Kidney (tissue), 13 donors: ENCODE measurements at regions not wholly inside any gene's neighbourhood (a gene's known extent, or its start where the extent isn't known, plus 50 kb on each side); places are given as distances from the start of the nearest gene placed in this dataset.
"Not testable (repeated sequence)": the region's sequence is repeated elsewhere in the genome, so short reads cannot be mapped to it uniquely, and the experiment has no call there.

Source experiments
- DNase-seq, 5 donors: peaks; one replicate each; pipeline ENCODE4 v3.0.0-alpha.2; 2013 to 2020
- FAIRE-seq: peaks from 2 replicates; lab custom pipeline; 2012; peaks lifted over from hg19 to GRCh38; lab: Jason Lieb, UNC
- H3K27ac ChIP-seq, 2 donors: one replicate each; pipeline ENCODE4 v1.7.0; 2013; ENCODE audit warnings: low read depth in 2 of 2, low read length in 2 of 2, inconsistent platforms in 1 of 2
- H3K27me3 ChIP-seq: one replicate; pipeline ENCODE4 v1.7.1; 2013; ENCODE audit warnings: low read length, inconsistent platforms; ENCODE audit not compliant: control insufficient read depth, insufficient read depth
- H3K36me3 ChIP-seq, 3 donors: one replicate each; pipeline versions ENCODE4 v1.7.0 to v1.7.1; 2013; ENCODE audit warnings: low read length in 3 of 3, control low read depth in 1 of 3, inconsistent platforms in 1 of 3; ENCODE audit not compliant: insufficient read depth in 3 of 3, control insufficient read depth in 2 of 3
- H3K4me1 ChIP-seq, 3 donors: one replicate each; pipeline versions ENCODE4 v1.7.0 to v1.7.1; 2013; ENCODE audit warnings: low read length in 3 of 3, inconsistent platforms in 1 of 3, low read depth in 1 of 3; ENCODE audit not compliant: control insufficient read depth in 2 of 3, insufficient read depth in 2 of 3
- H3K4me3 ChIP-seq, 3 donors: one replicate each; pipeline versions ENCODE4 v1.7.0 to v1.8.1; 2013; ENCODE audit warnings: low read length in 3 of 3, control low read depth in 1 of 3, inconsistent platforms in 1 of 3
- H3K9ac ChIP-seq, 3 donors: one replicate each; pipeline versions ENCODE4 v1.7.0 to v1.7.1; 2013; ENCODE audit warnings: low read length in 3 of 3, control low read depth in 1 of 3, inconsistent platforms in 1 of 3
- H3K9me3 ChIP-seq, 3 donors: one replicate each; pipeline versions ENCODE4 v1.7.0 to v1.7.1; 2013; ENCODE audit warnings: low read length in 3 of 3, control low read depth in 1 of 3, inconsistent platforms in 1 of 3; ENCODE audit not compliant: control insufficient read depth in 2 of 3, insufficient read depth in 1 of 3
- intact Hi-C: fragments of 100-400 bp; cut with DNase I; formaldehyde crosslinking; loops from one replicate; pipeline ENCODE4 v1.11.1; 2022
- TF ChIP-seq, protein P1 (sequence below): IDR thresholded peaks from 3 replicates; pipeline ENCODE4 v1.5.1; 2012; ENCODE audit warnings: mild to moderate bottlenecking, moderate library complexity, borderline replicate concordance; ENCODE audit not compliant: insufficient read depth; ENCODE audit errors: extremely low read depth
- donor health status: control.
- donor health status: control.
- donor health status: control.
- donor health status: control.
- donor health status: control.
- donor health status: DM: yes; HTN: yes; CAD: no.
- donor health status: Normal renal cell carcinoma (clear cell type).

GRCh38 chr16:35596467-35596866 is 2137.1 kb downstream of the TP53TG3F start:
- DNase-seq (no peak), FAIRE-seq (no peak)
- intact Hi-C loops, result no loop called here
- no peaks in the 10 kb centered on the region for H3K4me1 ChIP-seq
- no peaks in the 10 kb centered on the region for H3K27me3 ChIP-seq
- peaks cover 0 to 4% (median 0%) of the 10 kb centered on the region in 3 donors for H3K9me3 ChIP-seq
- no peak overlapping the region for H3K4me3 ChIP-seq
- H3K27ac ChIP-seq, result no peak overlapping the region
- H3K36me3 ChIP-seq, result no peaks in the 10 kb centered on the region
- no peak overlapping the region for H3K9ac ChIP-seq
- TF ChIP-seq, protein P1, sequence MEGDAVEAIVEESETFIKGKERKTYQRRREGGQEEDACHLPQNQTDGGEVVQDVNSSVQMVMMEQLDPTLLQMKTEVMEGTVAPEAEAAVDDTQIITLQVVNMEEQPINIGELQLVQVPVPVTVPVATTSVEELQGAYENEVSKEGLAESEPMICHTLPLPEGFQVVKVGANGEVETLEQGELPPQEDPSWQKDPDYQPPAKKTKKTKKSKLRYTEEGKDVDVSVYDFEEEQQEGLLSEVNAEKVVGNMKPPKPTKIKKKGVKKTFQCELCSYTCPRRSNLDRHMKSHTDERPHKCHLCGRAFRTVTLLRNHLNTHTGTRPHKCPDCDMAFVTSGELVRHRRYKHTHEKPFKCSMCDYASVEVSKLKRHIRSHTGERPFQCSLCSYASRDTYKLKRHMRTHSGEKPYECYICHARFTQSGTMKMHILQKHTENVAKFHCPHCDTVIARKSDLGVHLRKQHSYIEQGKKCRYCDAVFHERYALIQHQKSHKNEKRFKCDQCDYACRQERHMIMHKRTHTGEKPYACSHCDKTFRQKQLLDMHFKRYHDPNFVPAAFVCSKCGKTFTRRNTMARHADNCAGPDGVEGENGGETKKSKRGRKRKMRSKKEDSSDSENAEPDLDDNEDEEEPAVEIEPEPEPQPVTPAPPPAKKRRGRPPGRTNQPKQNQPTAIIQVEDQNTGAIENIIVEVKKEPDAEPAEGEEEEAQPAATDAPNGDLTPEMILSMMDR, result no peak

GRCh38 chr16:35598696-35599332 is 2139.4 kb downstream of the TP53TG3F start:
- Histone ChIP-seq H3K27ac (peak overlapping the region in 1 of 2 donors; percentile 34), H3K36me3 (no peaks in the 10 kb centered on the region), H3K27me3 (no peaks in the 10 kb centered on the region), H3K4me1 (peaks cover 0 to 6% (median 0%) of the 10 kb centered on the region in 3 donors), H3K4me3 (peak overlapping the region in 2 of 3 donors; percentile 21 to 54), H3K9ac (peak overlapping the region in 1 of 3 donors; percentile 29), H3K9me3 (no peaks in the 10 kb centered on the region)
- TF ChIP-seq, protein P1, result no peak
- intact Hi-C loops, result no loop called here
- FAIRE-seq (no peak), DNase-seq (no peak)

GRCh38 chr16:35599429-35600160 is 2140.2 kb downstream of the TP53TG3F start:
- H3K4me1 ChIP-seq, result peaks cover 0 to 6% (median 0%) of the 10 kb centered on the region in 3 donors
- intact Hi-C loops, result no loop called here
- TF ChIP-seq, protein P1, result no peak
- FAIRE-seq (no peak), DNase-seq (no peak)
- H3K9me3 ChIP-seq, result no peaks in the 10 kb centered on the region
- peak overlapping the region in 2 of 3 donors; percentile 3 to 54 for H3K4me3 ChIP-seq
- H3K9ac ChIP-seq, result no peak overlapping the region
- H3K36me3 ChIP-seq, result no peaks in the 10 kb centered on the region
- no peak overlapping the region for H3K27ac ChIP-seq
- H3K27me3 ChIP-seq, result no peaks in the 10 kb centered on the region

DNA sequence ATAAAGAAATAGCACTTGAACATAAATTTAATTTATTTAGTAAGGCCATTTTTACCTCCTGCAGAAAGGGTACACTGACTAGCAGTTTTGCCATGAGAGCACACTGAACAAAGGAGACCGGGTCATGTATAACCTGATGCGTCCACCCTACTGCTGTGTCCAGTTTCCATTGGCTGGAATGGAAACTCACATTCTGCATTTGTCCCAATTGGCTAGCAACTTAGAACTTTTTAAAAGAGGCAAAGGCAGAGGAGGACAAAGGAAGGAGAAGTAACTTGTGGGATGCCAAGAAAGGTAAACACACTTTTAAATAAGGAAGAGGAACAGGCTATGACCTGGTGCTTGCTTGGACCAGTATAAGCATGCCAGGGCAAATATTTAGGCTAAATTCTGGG is 2140.7 kb downstream of the TP53TG3F start:
- H3K9ac ChIP-seq, H3K36me3 ChIP-seq, H3K9me3 ChIP-seq, FAIRE-seq, intact Hi-C loops, DNase-seq, H3K27ac ChIP-seq, H3K4me3 ChIP-seq, H3K27me3 ChIP-seq, H3K4me1 ChIP-seq: not testable (repeated sequence)
